ENCODE measurements at regions not wholly inside any gene's neighbourhood (a gene's known extent, or its start where the extent isn't known, plus 50 kb on each side); places are given as distances from the start of the nearest gene placed in this dataset.

- no peaks in the 10 kb centered on the region for H3K9me3 ChIP-seq
- no peak overlapping the region for H3K4me3 ChIP-seq
- no peak for DNase-seq
- intact Hi-C loops (cut with DNase I; ENCODE audit: low total_unique reads): no loop called here
- TF ChIP-seq CTCF (IDR thresholded peaks at IDR 0.05) (no peak), POLR2A (IDR thresholded peaks at IDR 0.05) (no peak)
- H3K36me3 ChIP-seq (ENCODE audit: low read depth, missing control alignments): no peaks in the 10 kb centered on the region
- 53 to 64% methylated on average over 2 of the region's 2 CpGs for WGBS, 2 donors
- no peaks in the 10 kb centered on the region for H3K27me3 ChIP-seq
- no peaks in the 10 kb centered on the region for H3K4me1 ChIP-seq
- H3K27ac ChIP-seq: no peak overlapping the region
These were observed 80.6 kb upstream of the DAAM1 start for GRCh38 chr14:59107819-59108218.

- intact Hi-C loops (cut with DNase I; ENCODE audit: low total_unique reads): no loop called here
- Histone ChIP-seq H3K27ac (no peak overlapping the region), H3K9me3 (no peaks in the 10 kb centered on the region), H3K36me3 (ENCODE audit: low read depth, missing control alignments) (no peaks in the 10 kb centered on the region), H3K4me1 (no peaks in the 10 kb centered on the region), H3K27me3 (no peaks in the 10 kb centered on the region), H3K4me3 (no peak overlapping the region)
- no peak for DNase-seq
- WGBS, 2 donors: 72 to 73% methylated on average over 2 of the region's 2 CpGs
- no peak for TF ChIP-seq POLR2A (IDR thresholded peaks at IDR 0.05)
- no peak for TF ChIP-seq CTCF (IDR thresholded peaks at IDR 0.05)
These were observed 71.5 kb upstream of the DAAM1 start for GRCh38 chr14:59116984-59117415.

- Histone ChIP-seq H3K4me1 (no peaks in the 10 kb centered on the region), H3K36me3 (ENCODE audit: low read depth, missing control alignments) (no peaks in the 10 kb centered on the region), H3K27ac (no peak overlapping the region), H3K9me3 (no peaks in the 10 kb centered on the region), H3K4me3 (no peak overlapping the region), H3K27me3 (no peaks in the 10 kb centered on the region)
- WGBS, 2 donors: 70 to 72% methylated on average over 2 of the region's 2 CpGs
- no peak for DNase-seq
- intact Hi-C loops (cut with DNase I; ENCODE audit: low total_unique reads): no loop called here
- TF ChIP-seq POLR2A (IDR thresholded peaks at IDR 0.05) (no peak), CTCF (IDR thresholded peaks at IDR 0.05) (no peak)
These were observed 70.5 kb upstream of the DAAM1 start for GRCh38 chr14:59117754-59118528.

- 0 to 25% methylated on average over 1 of the region's 1 CpG for WGBS, 2 donors
- no peak for TF ChIP-seq POLR2A (IDR thresholded peaks at IDR 0.05)
- no peak for TF ChIP-seq CTCF (IDR thresholded peaks at IDR 0.05)
- no peak for DNase-seq
- Histone ChIP-seq H3K36me3 (ENCODE audit: low read depth, missing control alignments) (no peaks in the 10 kb centered on the region), H3K4me3 (no peak overlapping the region), H3K9me3 (no peaks in the 10 kb centered on the region), H3K4me1 (no peaks in the 10 kb centered on the region), H3K27me3 (no peaks in the 10 kb centered on the region), H3K27ac (no peak overlapping the region)
- intact Hi-C loops (cut with DNase I; ENCODE audit: low total_unique reads): no loop called here
These were observed 67.5 kb upstream of the DAAM1 start for GRCh38 chr14:59120921-59121320.

GRCh38 chr14:59123531-59123930 is 64.9 kb upstream of the DAAM1 start:
- Histone ChIP-seq H3K27me3 (no peaks in the 10 kb centered on the region), H3K36me3 (ENCODE audit: low read depth, missing control alignments) (no peaks in the 10 kb centered on the region), H3K4me3 (no peak overlapping the region), H3K4me1 (no peaks in the 10 kb centered on the region), H3K27ac (no peak overlapping the region), H3K9me3 (no peaks in the 10 kb centered on the region)
- 85 to 93% methylated on average over 3 of the region's 3 CpGs for WGBS, 2 donors
- no peak for DNase-seq
- TF ChIP-seq CTCF (IDR thresholded peaks at IDR 0.05) (no peak), POLR2A (IDR thresholded peaks at IDR 0.05) (no peak)
- intact Hi-C loops (cut with DNase I; ENCODE audit: low total_unique reads): no loop called here
